Transverse colon (tissue), 4 donors: ENCODE measurements at regions not wholly inside any gene's neighbourhood (a gene's known extent, or its start where the extent isn't known, plus 50 kb on each side); places are given as distances from the start of the nearest gene placed in this dataset.

Experiments used
- DNase-seq: peaks from one replicate; pipeline ENCODE4 v3.0.0-alpha.2; 2019
- H3K27ac ChIP-seq, 4 donors: fragments of 200-600 bp; sonication (generic); 2 replicates each; pipeline ENCODE4 v1.5.1; 2016 to 2018; ENCODE audit warnings: inconsistent platforms in 4 of 4
- H3K27me3 ChIP-seq: fragments of 200-600 bp; sonication (generic); 2 replicates; pipeline ENCODE4 v1.5.1; 2017; ENCODE audit warnings: inconsistent platforms
- H3K36me3 ChIP-seq, 4 donors: fragments of 200-600 bp; sonication (generic); 2 replicates each; pipeline ENCODE4 v1.5.1; 2017 to 2019; ENCODE audit warnings: inconsistent platforms in 4 of 4
- H3K4me1 ChIP-seq, 4 donors: fragments of 200-600 bp; sonication (generic); 2 replicates each; pipeline ENCODE4 v1.5.1; 2017 to 2020; ENCODE audit warnings: inconsistent platforms in 4 of 4
- H3K4me3 ChIP-seq, 4 donors: fragments of 200-600 bp; sonication (generic); 1 replicate in 1 of 4; 2 replicates in 3 of 4; pipeline versions ENCODE4 v1.5.1 to v1.6.1; 2017 to 2019; ENCODE audit warnings: inconsistent platforms in 4 of 4
- H3K9me3 ChIP-seq, 2 donors: fragments of 200-600 bp; sonication (generic); 2 replicates each; pipeline ENCODE4 v1.5.1; 2017 to 2019; ENCODE audit warnings: inconsistent platforms in 2 of 2
- EP300 ChIP-seq: sonication (generic); formaldehyde crosslinking; IDR thresholded peaks from one replicate; pipeline ENCODE4 v1.6.1; 2017; ENCODE audit warnings: antibody characterized with exemption, low read depth
- POLR2A ChIP-seq: fragments of 450-650 bp; IDR thresholded peaks from one replicate; pipeline ENCODE4 v1.6.1; 2016; ENCODE audit warnings: antibody characterized with exemption, mild to moderate bottlenecking, moderate library complexity
- POLR2AphosphoS5 ChIP-seq, 3 donors: sonication (generic); formaldehyde crosslinking; IDR thresholded peaks; one replicate each; pipeline ENCODE4 v1.6.1; 2016; ENCODE audit warnings: antibody characterized with exemption in 3 of 3
- WGBS, 2 donors: methylation state at CpG; one replicate each; pipeline ENCODE4 v1.1.5; 2018; ENCODE audit warnings: low coverage in 1 of 2; 5-methylcytosine and 5-hydroxymethylcytosine counted together
- in situ Hi-C, 4 donors: fragments of 200-750 bp; cut with MboI; loops; one replicate each; pipeline versions ENCODE4 v1.15.0 to v1.15.1; 2017; ENCODE audit warnings: low sequenced_read_pairs in 3 of 4, low pct_ligation_motif_present in 1 of 4, low pct_unique_long_range_greater_than_20kb in 1 of 4
- intact Hi-C: fragments of 100-400 bp; cut with DNase I; formaldehyde crosslinking; loops from one replicate; pipeline ENCODE4 v1.15.1; 2023; ENCODE audit warnings: low total_unique reads
- TF ChIP-seq, protein P1 (sequence below), 5 experiments: fragments of 200-600 bp in 3 of 5; fragments of 450-650 bp in 2 of 5; sonication (generic) in 3 of 5; IDR thresholded peaks; 1 replicate in 2 of 5; 2 replicates in 3 of 5; pipeline ENCODE4 v1.5.1; 2016 to 2017; ENCODE audit warnings: antibody characterized with exemption in 5 of 5, inconsistent platforms in 3 of 5, mild to moderate bottlenecking in 2 of 5, moderate library complexity in 1 of 5

DNA sequence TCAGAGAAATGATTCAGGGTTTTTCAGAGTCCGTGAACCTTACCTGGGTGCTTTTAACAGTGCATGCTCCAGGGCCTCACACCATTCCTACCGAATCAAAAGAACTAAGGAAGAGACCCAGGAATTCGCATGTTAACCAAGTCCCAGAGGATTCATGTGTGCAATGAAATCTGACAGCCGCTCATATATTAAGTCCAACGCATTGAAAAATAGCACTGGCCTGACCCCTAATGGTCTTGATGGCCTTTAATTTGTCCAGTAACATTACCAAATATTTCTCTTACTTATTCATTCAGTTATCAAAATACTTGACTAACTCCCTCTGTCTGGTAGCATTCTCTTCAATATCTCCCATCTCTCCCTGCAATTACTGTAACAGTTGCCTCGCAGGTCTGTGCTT lies 55.0 kb upstream of the MARCHF11 start:
- H3K27me3 ChIP-seq = no peaks in the 10 kb centered on the region
- no peak overlapping the region for H3K4me3 ChIP-seq
- no peaks in the 10 kb centered on the region for H3K36me3 ChIP-seq
- no peaks in the 10 kb centered on the region for H3K9me3 ChIP-seq
- intact Hi-C loops = no loop called here
- H3K27ac ChIP-seq = no peak overlapping the region
- H3K4me1 ChIP-seq = no peaks in the 10 kb centered on the region
- WGBS, 2 donors = 79 to 80% methylated on average over 3 to 6 of the region's 6 CpGs
- in situ Hi-C loops = no loop called here
- DNase-seq = no peak
- no peak for TF ChIP-seq POLR2A
- no peak for TF ChIP-seq POLR2AphosphoS5 (IDR thresholded peaks at IDR 0.05)
- no peak for TF ChIP-seq EP300
- TF ChIP-seq, protein P1, sequence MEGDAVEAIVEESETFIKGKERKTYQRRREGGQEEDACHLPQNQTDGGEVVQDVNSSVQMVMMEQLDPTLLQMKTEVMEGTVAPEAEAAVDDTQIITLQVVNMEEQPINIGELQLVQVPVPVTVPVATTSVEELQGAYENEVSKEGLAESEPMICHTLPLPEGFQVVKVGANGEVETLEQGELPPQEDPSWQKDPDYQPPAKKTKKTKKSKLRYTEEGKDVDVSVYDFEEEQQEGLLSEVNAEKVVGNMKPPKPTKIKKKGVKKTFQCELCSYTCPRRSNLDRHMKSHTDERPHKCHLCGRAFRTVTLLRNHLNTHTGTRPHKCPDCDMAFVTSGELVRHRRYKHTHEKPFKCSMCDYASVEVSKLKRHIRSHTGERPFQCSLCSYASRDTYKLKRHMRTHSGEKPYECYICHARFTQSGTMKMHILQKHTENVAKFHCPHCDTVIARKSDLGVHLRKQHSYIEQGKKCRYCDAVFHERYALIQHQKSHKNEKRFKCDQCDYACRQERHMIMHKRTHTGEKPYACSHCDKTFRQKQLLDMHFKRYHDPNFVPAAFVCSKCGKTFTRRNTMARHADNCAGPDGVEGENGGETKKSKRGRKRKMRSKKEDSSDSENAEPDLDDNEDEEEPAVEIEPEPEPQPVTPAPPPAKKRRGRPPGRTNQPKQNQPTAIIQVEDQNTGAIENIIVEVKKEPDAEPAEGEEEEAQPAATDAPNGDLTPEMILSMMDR (IDR thresholded peaks at IDR 0.05) = no peak

GRCh38 chr5:16233730-16234129 lies 54.1 kb upstream of the MARCHF11 start:
- H3K4me1 ChIP-seq = no peaks in the 10 kb centered on the region
- 52 to 81% methylated on average over 2 of the region's 2 CpGs for WGBS, 2 donors
- no peak for DNase-seq
- TF ChIP-seq, protein P1 (IDR thresholded peaks at IDR 0.05) = no peak
- TF ChIP-seq POLR2AphosphoS5 (IDR thresholded peaks at IDR 0.05) (no peak), EP300 (no peak), POLR2A (no peak)
- no peaks in the 10 kb centered on the region for H3K9me3 ChIP-seq
- intact Hi-C loops = no loop called here
- in situ Hi-C loops = no loop called here
- no peak overlapping the region for H3K4me3 ChIP-seq
- no peaks in the 10 kb centered on the region for H3K27me3 ChIP-seq
- no peaks in the 10 kb centered on the region for H3K36me3 ChIP-seq
- no peak overlapping the region for H3K27ac ChIP-seq

- WGBS, 2 donors = 60% methylated on average over 1 to 3 of the region's 3 CpGs
- intact Hi-C loops = no loop called here
These were observed 49.9 kb upstream of the MARCHF11 start for GRCh38 chr5:16229357-16229940.

More at GRCh38 chr5:16229357-16229940, 49.9 kb upstream of the MARCHF11 start:
- Histone ChIP-seq H3K4me1 (no peaks in the 10 kb centered on the region), H3K4me3 (no peak overlapping the region), H3K27me3 (no peaks in the 10 kb centered on the region), H3K27ac (no peak overlapping the region), H3K9me3 (no peaks in the 10 kb centered on the region), H3K36me3 (no peaks in the 10 kb centered on the region)
- DNase-seq = no peak
- in situ Hi-C loops = no loop called here
- TF ChIP-seq POLR2AphosphoS5 (IDR thresholded peaks at IDR 0.05) = no peak
- TF ChIP-seq EP300 = no peak
- no peak for TF ChIP-seq POLR2A
- TF ChIP-seq, protein P1 (IDR thresholded peaks at IDR 0.05) = no peak
